ENCODE measurements at regions not wholly inside any gene's neighbourhood (a gene's known extent, or its start where the extent isn't known, plus 50 kb on each side); places are given as distances from the start of the nearest gene placed in this dataset.

GRCh38 chr5:124176692-124177091 lies 569.7 kb downstream of the ZNF608 start:
- TF ChIP-seq GATA3 (IDR thresholded peaks at IDR 0.05; ENCODE audit: low read depth, low read length) (no peak), GATA2 (IDR thresholded peaks at IDR 0.05; ENCODE audit: low read depth, low read length) (no peak)

Measured in SH-SY5Y (cell line).